ENCODE measurements at regions not wholly inside any gene's neighbourhood (a gene's known extent, or its start where the extent isn't known, plus 50 kb on each side); places are given as distances from the start of the nearest gene placed in this dataset.

GRCh38 chr2:186099826-186100225 lies 361.2 kb downstream of the FSIP2 start:
- TF ChIP-seq MAX (IDR thresholded peaks at IDR 0.05) (no peak), CTCF (IDR thresholded peaks at IDR 0.05; ENCODE audit: low read depth, low read length, missing input control) (no peak), RAD21 (IDR thresholded peaks at IDR 0.05) (no peak), GABPA (IDR thresholded peaks at IDR 0.05 in 1 of 2, conservative IDR thresholded peaks at IDR 0.05 in 1 of 2) (no peak), YY1 (IDR thresholded peaks at IDR 0.05) (no peak), ATF3 (IDR thresholded peaks at IDR 0.05) (no peak), RXRA (IDR thresholded peaks at IDR 0.05) (no peak), TAF1 (conservative IDR thresholded peaks at IDR 0.05) (no peak), ZBTB33 (IDR thresholded peaks at IDR 0.05) (no peak), HNF4G (IDR thresholded peaks at IDR 0.05) (no peak)

Data from liver (tissue), 3 donors.